GM12864 (cell line): ENCODE measurements at regions not wholly inside any gene's neighbourhood (a gene's known extent, or its start where the extent isn't known, plus 50 kb on each side); places are given as distances from the start of the nearest gene placed in this dataset.
"Not testable (repeated sequence)": the region's sequence is repeated elsewhere in the genome, so short reads cannot be mapped to it uniquely, and the experiment has no call there.

ENCODE experiments used
- DNase-seq: peaks from one replicate; pipeline ENCODE4 v3.0.0-alpha.2; 2011; ENCODE audit warnings: low read depth
- H3K4me3 ChIP-seq: 2 replicates; pipeline ENCODE4 v1.5.1; 2011; ENCODE audit warnings: mild to moderate bottlenecking, low read depth, low read length, control low read depth
- CTCF ChIP-seq: IDR thresholded peaks from 2 replicates; pipeline ENCODE4 v1.5.1; 2011; ENCODE audit warnings: low read depth, mild to moderate bottlenecking, moderate library complexity, low read length, control low read depth, inconsistent platforms; ENCODE audit errors: missing control alignments

- TF ChIP-seq CTCF = no peak
- H3K4me3 ChIP-seq = no peak overlapping the region
- no peak for DNase-seq
Measured at GRCh38 chr14:85344847-85345570, 184.9 kb upstream of the FLRT2 start.

- TF ChIP-seq CTCF = no peak
- no peak overlapping the region for H3K4me3 ChIP-seq
- no peak for DNase-seq
Measured at GRCh38 chr14:85350667-85351066, 179.3 kb upstream of the FLRT2 start.

GRCh38 chr14:85352588-85352987 is 177.4 kb upstream of the FLRT2 start:
- H3K4me3 ChIP-seq, DNase-seq: not testable (repeated sequence)

- no peak for TF ChIP-seq CTCF
- no peak for DNase-seq
- no peak overlapping the region for H3K4me3 ChIP-seq
Measured at GRCh38 chr14:85357120-85357519, 172.8 kb upstream of the FLRT2 start.

- DNase-seq = no peak
- no peak for TF ChIP-seq CTCF
- H3K4me3 ChIP-seq = no peak overlapping the region
Measured at GRCh38 chr14:85358136-85358785, 171.7 kb upstream of the FLRT2 start.

GRCh38 chr14:85359505-85359904 is 170.4 kb upstream of the FLRT2 start:
- no peak for DNase-seq
- H3K4me3 ChIP-seq = no peak overlapping the region
- no peak for TF ChIP-seq CTCF

- no peak overlapping the region for H3K4me3 ChIP-seq
- no peak for TF ChIP-seq CTCF
- DNase-seq = no peak
Measured at GRCh38 chr14:85363358-85363757, 166.6 kb upstream of the FLRT2 start.
